Mammary epithelial cell (primary cell): ENCODE measurements at regions not wholly inside any gene's neighbourhood (a gene's known extent, or its start where the extent isn't known, plus 50 kb on each side); places are given as distances from the start of the nearest gene placed in this dataset.

Source experiments
- EZH2 ChIP-seq: IDR thresholded peaks from 2 replicates; pipeline ENCODE4 v1.6.1; 2012; ENCODE audit warnings: low read length, inconsistent platforms, borderline replicate concordance
- TF ChIP-seq, protein P1 (sequence below), 2 donors: IDR thresholded peaks in 1 of 2; conservative IDR thresholded peaks in 1 of 2; 2 replicates each; pipeline ENCODE4 v1.5.1; 2011 to 2012; ENCODE audit warnings: inconsistent platforms in 2 of 2, low read length in 2 of 2, mild to moderate bottlenecking in 2 of 2, control low read depth in 1 of 2, low read depth in 1 of 2; ENCODE audit not compliant: insufficient read depth in 1 of 2; ENCODE audit errors: extremely low read depth in 1 of 2

GRCh38 chr6:114945392-114945791 is 602.6 kb upstream of the HS3ST5 start:
- TF ChIP-seq, protein P1, sequence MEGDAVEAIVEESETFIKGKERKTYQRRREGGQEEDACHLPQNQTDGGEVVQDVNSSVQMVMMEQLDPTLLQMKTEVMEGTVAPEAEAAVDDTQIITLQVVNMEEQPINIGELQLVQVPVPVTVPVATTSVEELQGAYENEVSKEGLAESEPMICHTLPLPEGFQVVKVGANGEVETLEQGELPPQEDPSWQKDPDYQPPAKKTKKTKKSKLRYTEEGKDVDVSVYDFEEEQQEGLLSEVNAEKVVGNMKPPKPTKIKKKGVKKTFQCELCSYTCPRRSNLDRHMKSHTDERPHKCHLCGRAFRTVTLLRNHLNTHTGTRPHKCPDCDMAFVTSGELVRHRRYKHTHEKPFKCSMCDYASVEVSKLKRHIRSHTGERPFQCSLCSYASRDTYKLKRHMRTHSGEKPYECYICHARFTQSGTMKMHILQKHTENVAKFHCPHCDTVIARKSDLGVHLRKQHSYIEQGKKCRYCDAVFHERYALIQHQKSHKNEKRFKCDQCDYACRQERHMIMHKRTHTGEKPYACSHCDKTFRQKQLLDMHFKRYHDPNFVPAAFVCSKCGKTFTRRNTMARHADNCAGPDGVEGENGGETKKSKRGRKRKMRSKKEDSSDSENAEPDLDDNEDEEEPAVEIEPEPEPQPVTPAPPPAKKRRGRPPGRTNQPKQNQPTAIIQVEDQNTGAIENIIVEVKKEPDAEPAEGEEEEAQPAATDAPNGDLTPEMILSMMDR (conservative IDR thresholded peaks at IDR 0.05 in 1 of 2, IDR thresholded peaks at IDR 0.05 in 1 of 2; ENCODE audit: extremely low read depth in 1 of 2, insufficient read depth in 1 of 2, low read depth in 1 of 2, low read length in 2 of 2), result no peak
- TF ChIP-seq EZH2, result no peak
